K562 (cell line): ENCODE measurements at regions not wholly inside any gene's neighbourhood (a gene's known extent, or its start where the extent isn't known, plus 50 kb on each side); places are given as distances from the start of the nearest gene placed in this dataset.

Source experiments
- ATAC-seq: fragments of 200-7000 bp; cut with Tn5 transposase; 3 replicates; pipeline ENCODE4 v1.9.1; 2020; ENCODE audit warnings: moderate library complexity
- BruUV-seq: library from RNA; stranded (reverse); fragments of 400-500 nt; replicated peaks from 2 replicates; lab custom pipeline; 2021; lab: Mats Ljungman, UMichigan
- CTCF ChIA-PET: fragments of 300-600 bp; formaldehyde crosslinking; extraction: SDS; loops from one replicate; lab custom pipeline; 2021; ENCODE audit warnings: low intra/inter-chr PET ratio; lab: Yijun Ruan, JAX
- POLR2A ChIA-PET: fragments of 300-600, 350-650 bp; sonication (Branson Sonifier 250); formaldehyde crosslinking; extraction: SDS; loops from one replicate; lab custom pipeline; 2021; ENCODE audit warnings: antibody characterized with exemption, inconsistent platforms; lab: Yijun Ruan, JAX
- DNase-seq, 4 experiments: peaks; one replicate each; pipeline versions ENCODE4 v3.0.0 to v3.0.0-alpha.2; 2011 to 2018; ENCODE audit warnings: low spot score in 3 of 4, mixed read lengths in 3 of 4; ENCODE audit errors: extremely low read depth in 1 of 4
- FAIRE-seq: peaks from 2 replicates; lab custom pipeline; 2011; peaks lifted over from hg19 to GRCh38; lab: Jason Lieb, UNC
- H2AFZ ChIP-seq: 2 replicates; pipeline ENCODE4 v1.6.0; 2011; ENCODE audit warnings: low read depth, low read length, control low read depth, inconsistent platforms
- H3K27ac ChIP-seq: fragments of 200-600 bp; 3 replicates; pipeline ENCODE4 v1.8.0; 2011; ENCODE audit warnings: low read depth, mild to moderate bottlenecking, control low read depth, inconsistent platforms, low read length, moderate library complexity, mixed read lengths; ENCODE audit errors: extremely low read depth
- H3K27me3 ChIP-seq, 2 experiments: fragments of 300-600 bp in 1 of 2; 2 replicates in 1 of 2; 3 replicates in 1 of 2; pipeline versions ENCODE4 v1.6.0 to v1.8.0; 2011; ENCODE audit warnings: inconsistent platforms in 2 of 2, low read length in 2 of 2, mild to moderate bottlenecking in 1 of 2, mixed read lengths in 1 of 2, moderate library complexity in 1 of 2; ENCODE audit not compliant: control insufficient read depth in 2 of 2, insufficient read depth in 2 of 2
- H3K36me3 ChIP-seq: fragments of 300-600 bp; 3 replicates; pipeline ENCODE4 v1.8.0; 2011; ENCODE audit warnings: mild to moderate bottlenecking, low read length, inconsistent platforms; ENCODE audit not compliant: control insufficient read depth, insufficient read depth
- H3K4me1 ChIP-seq, 2 experiments: fragments of 200-600 bp in 1 of 2; replicated peaks in 1 of 2; 2 replicates in 1 of 2; 3 replicates in 1 of 2; pipeline versions ENCODE4 v1.5.1 to v1.8.0; 2011; ENCODE audit warnings: inconsistent platforms in 2 of 2, low read length in 2 of 2, mild to moderate bottlenecking in 1 of 2, mixed read lengths in 1 of 2, moderate library complexity in 1 of 2; ENCODE audit not compliant: control insufficient read depth in 2 of 2, insufficient read depth in 2 of 2
- H3K4me2 ChIP-seq: 2 replicates; pipeline ENCODE4 v1.6.1; 2011; ENCODE audit warnings: low read length, control low read depth, inconsistent platforms, mixed read lengths; ENCODE audit not compliant: insufficient read depth
- H3K4me3 ChIP-seq: fragments of 200-600 bp; sonication (generic), shearing (Covaris generic); 2 replicates; pipeline ENCODE4 v1.5.1; 2016; ENCODE audit warnings: control low read depth, inconsistent platforms
- H3K79me2 ChIP-seq: fragments of 200-600 bp; 3 replicates; pipeline ENCODE4 v1.8.0; 2011; ENCODE audit warnings: low read length, inconsistent platforms; ENCODE audit not compliant: control insufficient read depth, insufficient read depth
- H3K9ac ChIP-seq, 2 experiments: 2 replicates each; pipeline versions ENCODE4 v1.6.0 to v1.6.1; 2011; ENCODE audit warnings: low read depth in 2 of 2, low read length in 2 of 2, control low read depth in 1 of 2, inconsistent platforms in 1 of 2, mild to moderate bottlenecking in 1 of 2, mixed read lengths in 1 of 2; ENCODE audit not compliant: insufficient read depth in 1 of 2
- H3K9me1 ChIP-seq: one replicate; pipeline ENCODE4 v1.6.0; 2011; ENCODE audit warnings: inconsistent platforms, mild to moderate bottlenecking, low read length, moderate library complexity; ENCODE audit not compliant: control insufficient read depth, insufficient read depth
- H3K9me3 ChIP-seq: replicated peaks from 2 replicates; pipeline ENCODE4 v1.5.1; 2011; ENCODE audit warnings: low read depth, low read length, inconsistent platforms; ENCODE audit not compliant: control insufficient read depth, insufficient read depth
- H4K20me1 ChIP-seq: replicated peaks from 2 replicates; pipeline ENCODE4 v1.6.1; 2011; ENCODE audit warnings: low read length, inconsistent platforms, mixed read lengths; ENCODE audit not compliant: control insufficient read depth, insufficient read depth
- AFF4 ChIP-seq: sonication (generic); formaldehyde crosslinking; IDR thresholded peaks from 2 replicates; pipeline ENCODE4 v1.8.0; 2023; ENCODE audit warnings: mild to moderate bottlenecking, missing genetic modification reagents
- EZH2 ChIP-seq: IDR thresholded peaks from 2 replicates; pipeline ENCODE4 v1.6.1; 2012; ENCODE audit warnings: low read depth, mild to moderate bottlenecking, inconsistent platforms, low read length, borderline replicate concordance
- MLLT1 ChIP-seq, 2 experiments: fragments of 450-650 bp; IDR thresholded peaks; 2 replicates each; pipeline ENCODE4 v1.6.1; 2016
- NONO ChIP-seq, 2 experiments: fragments of 200-400 bp in 1 of 2; fragments of 450-650 bp in 1 of 2; formaldehyde crosslinking in 1 of 2; IDR thresholded peaks; 2 replicates each; pipeline ENCODE4 v1.6.1; 2017; ENCODE audit warnings: low read depth in 2 of 2, mild to moderate bottlenecking in 2 of 2, moderate library complexity in 2 of 2, low read length in 1 of 2
- ZNF707 ChIP-seq: fragments of 250-450 bp; sonication (Bioruptor Pico); conservative IDR thresholded peaks from 2 replicates; pipeline ENCODE4 v1.8.0; 2022; ENCODE audit warnings: inconsistent platforms, mild to moderate bottlenecking, moderate library complexity
- ZNF766 ChIP-seq: fragments of 200-800 bp; sonication (Bioruptor generic); conservative IDR thresholded peaks from 2 replicates; pipeline ENCODE4 v1.6.1; 2016; ENCODE audit warnings: missing genetic modification characterization, missing compliant biosample characterization
- WGBS: fragments of 100-300 bp; shearing (Covaris generic); methylation state at CpG from one replicate; pipeline ENCODE4 v1.1.6; 2016; ENCODE audit warnings: low coverage, mixed read lengths; ENCODE audit not compliant: insufficient coverage; ENCODE audit errors: missing lambda C conversion rate; 5-methylcytosine and 5-hydroxymethylcytosine counted together
- in situ Hi-C: fragments of 300-500 bp; cut with MboI; formaldehyde crosslinking; loops from 4 replicates; pipeline ENCODE4 v1.15.0; 2018; ENCODE audit warnings: inconsistent platforms, mixed read lengths
- intact Hi-C: fragments of 100-400 bp; cut with micrococcal nuclease; formaldehyde crosslinking; loops from 2 replicates; pipeline ENCODE4 v1.14.2; 2022

DNA sequence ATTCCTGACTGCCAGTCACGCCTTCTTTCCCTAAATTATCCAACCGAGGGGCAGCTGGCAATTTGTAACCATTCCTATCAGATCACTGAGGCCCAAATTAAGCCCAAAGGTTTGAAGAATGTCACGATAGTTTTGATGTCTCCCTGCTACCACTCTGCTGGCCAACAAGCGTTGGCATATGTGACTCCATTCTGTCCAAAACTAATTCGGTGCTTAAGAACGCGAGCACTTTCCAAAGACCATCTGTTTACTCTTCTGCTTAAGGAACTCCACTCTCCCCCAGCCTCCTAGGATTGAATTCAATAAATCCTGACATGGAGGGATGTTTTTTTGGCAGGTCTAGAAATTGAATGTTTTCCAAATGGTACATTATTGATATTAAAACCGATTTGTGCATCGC, 131.5 kb upstream of the CTBP2 start:
- Histone ChIP-seq H3K27ac (no peak overlapping the region), H3K4me1 (no peaks in the 10 kb centered on the region; a peak in 1 of 5 replicates), H3K36me3 (no peaks in the 10 kb centered on the region), H3K9ac (no peak overlapping the region), H3K79me2 (no peaks in the 10 kb centered on the region), H4K20me1 (no peaks in the 10 kb centered on the region), H3K9me3 (no peaks in the 10 kb centered on the region), H2AFZ (no peak overlapping the region), H3K4me3 (no peak overlapping the region), H3K9me1 (no peaks in the 10 kb centered on the region), H3K27me3 (no peaks in the 10 kb centered on the region; a peak in 2 of 5 replicates), H3K4me2 (no peak overlapping the region)
- POLR2A ChIA-PET = no interaction called here
- ATAC-seq = no peak
- BruUV-seq = no TSS peak
- DNase-seq = no peak
- TF ChIP-seq ZNF766 (CRISPR knock-in tag) (no peak), ZNF707 (CRISPR knock-in tag) (no peak), AFF4 (CRISPR knock-in tag) (no peak), EZH2 (no peak), MLLT1 (IDR thresholded peaks at IDR 0.05) (no peak), NONO (IDR thresholded peaks at IDR 0.05; ENCODE audit: low read depth in 2 of 2, low read length in 1 of 2) (no peak)
- intact Hi-C loops = no loop called here
- no peak for FAIRE-seq
- 1% methylated on average over 9 of the region's 9 CpGs for WGBS
- in situ Hi-C loops = no loop called here
- CTCF ChIA-PET = no interaction called here
